ENCODE measurements at regions not wholly inside any gene's neighbourhood (a gene's known extent, or its start where the extent isn't known, plus 50 kb on each side); places are given as distances from the start of the nearest gene placed in this dataset.

DNA sequence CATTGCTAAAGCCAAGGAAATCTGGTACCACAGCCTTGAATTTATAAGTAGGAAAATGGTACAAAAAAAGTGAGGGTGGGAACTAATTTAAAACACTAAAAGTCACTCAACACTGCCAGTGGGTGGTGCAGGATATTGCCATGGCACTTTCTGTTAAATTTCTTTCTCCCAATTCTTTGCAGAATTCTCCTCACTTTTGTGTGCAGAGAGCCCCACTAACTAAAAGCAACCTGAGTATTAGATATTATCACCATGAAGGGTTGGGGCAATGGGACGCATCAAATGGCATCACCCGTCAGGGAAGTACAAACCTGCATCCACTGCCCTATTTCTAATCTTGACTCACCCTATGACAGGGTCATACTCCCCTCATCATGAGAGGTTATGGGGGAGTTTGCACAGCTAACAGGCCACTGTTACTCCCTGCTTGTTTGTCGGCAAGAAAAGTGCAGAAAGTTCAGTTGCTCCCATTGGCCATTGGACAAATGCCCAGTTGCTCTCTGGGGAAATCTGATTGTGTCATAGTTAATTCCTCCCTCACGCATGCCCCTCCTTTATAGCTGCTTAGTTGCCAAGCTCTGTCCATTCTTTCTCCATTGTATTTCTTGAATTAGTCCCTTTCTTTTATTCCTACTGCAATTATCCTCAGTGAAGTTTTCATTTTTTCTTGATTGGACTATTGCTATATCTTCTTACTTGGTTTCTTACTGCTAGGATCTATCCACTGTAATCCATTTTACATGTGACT, 93.8 kb upstream of the BLID start:
- DNase-seq (ENCODE audit: low read depth): peak; percentile 78
- no peak overlapping the region for H3K4me3 ChIP-seq (ENCODE audit: low read depth, low read length)
- TF ChIP-seq CTCF (IDR thresholded peaks at IDR 0.05; ENCODE audit: low read depth, low read length, missing control alignments): no peak
- in situ Hi-C loops (cut with HindIII; ENCODE audit: low sequenced_read_pairs): no loop called here

DNA sequence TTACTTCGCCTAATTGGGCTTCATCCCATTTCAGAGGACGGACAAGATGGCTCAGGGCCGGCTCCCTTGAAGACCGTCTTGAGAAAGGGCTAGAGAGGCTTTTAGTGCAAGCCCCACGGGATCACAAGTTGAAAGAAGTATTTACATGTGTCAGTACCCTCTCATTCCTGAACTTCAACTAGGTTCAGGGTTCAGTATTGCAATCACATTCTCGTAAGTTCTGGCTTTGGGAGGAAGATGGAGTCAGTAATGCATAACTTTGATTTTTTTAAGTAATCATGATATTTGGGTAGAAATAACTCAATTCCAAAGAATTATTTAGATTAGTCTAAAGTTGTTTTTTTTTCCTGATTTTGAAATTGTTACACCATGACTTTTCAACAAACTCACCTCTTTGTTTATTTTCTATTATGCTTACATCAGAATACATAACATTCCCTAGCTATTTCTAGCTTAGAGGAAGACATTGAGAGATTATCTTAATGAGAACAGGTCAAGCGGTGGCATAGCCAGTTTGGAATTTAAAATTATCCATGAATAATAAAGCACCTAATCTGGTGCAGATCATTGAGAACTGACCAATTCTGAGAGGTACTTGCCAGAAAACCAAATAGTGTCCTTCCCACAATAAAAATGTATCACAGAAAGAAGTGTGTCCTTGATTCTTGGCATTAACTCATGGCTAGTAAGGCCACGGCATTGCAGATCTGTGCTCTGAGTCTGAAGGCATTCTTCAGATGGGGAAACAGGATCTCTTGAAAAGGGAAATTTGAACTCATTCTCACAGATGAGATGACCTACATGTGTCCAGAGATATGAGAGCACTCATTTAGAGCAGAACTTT, 92.1 kb upstream of the BLID start:
- DNase-seq (ENCODE audit: low read depth): no peak
- H3K4me3 ChIP-seq (ENCODE audit: low read depth, low read length): peak overlapping the region; percentile 44
- in situ Hi-C loops (cut with HindIII; ENCODE audit: low sequenced_read_pairs): no loop called here
- TF ChIP-seq CTCF (IDR thresholded peaks at IDR 0.05; ENCODE audit: low read depth, low read length, missing control alignments): no peak

- H3K4me3 ChIP-seq (ENCODE audit: low read depth, low read length): peak overlapping the region; percentile 44
- TF ChIP-seq CTCF (IDR thresholded peaks at IDR 0.05; ENCODE audit: low read depth, low read length, missing control alignments): no peak
- in situ Hi-C loops (cut with HindIII; ENCODE audit: low sequenced_read_pairs): no loop called here
- DNase-seq (ENCODE audit: low read depth): peak; percentile 91
Observed at GRCh38 chr11:122207505-122207904, 91.5 kb upstream of the BLID start.

GRCh38 chr11:122205036-122205435, 89.0 kb upstream of the BLID start:
- DNase-seq (ENCODE audit: low read depth): no peak
- peak overlapping the region; percentile 44 for H3K4me3 ChIP-seq (ENCODE audit: low read depth, low read length)
- TF ChIP-seq CTCF (IDR thresholded peaks at IDR 0.05; ENCODE audit: low read depth, low read length, missing control alignments): no peak
- in situ Hi-C loops (cut with HindIII; ENCODE audit: low sequenced_read_pairs): no loop called here

DNA sequence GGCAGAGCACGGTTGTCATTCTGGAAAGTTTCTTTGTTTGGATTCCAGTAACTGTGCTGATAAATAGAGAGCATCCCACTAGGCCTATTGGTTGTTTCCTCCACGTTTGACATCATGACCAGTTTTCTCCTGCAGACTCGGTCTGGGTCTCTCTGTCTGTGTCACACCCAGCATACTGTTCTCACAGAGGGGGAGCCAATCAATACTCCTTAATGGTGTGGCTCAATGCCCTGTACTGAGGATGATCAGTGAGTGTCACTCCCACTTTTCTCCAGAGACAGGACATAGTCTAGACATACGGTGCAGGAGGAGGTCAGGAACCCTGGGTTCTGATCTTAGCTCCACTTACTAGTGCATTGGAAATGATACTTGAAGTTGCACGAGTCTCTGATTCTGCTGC, 88.2 kb upstream of the BLID start:
- no peak for DNase-seq (ENCODE audit: low read depth)
- no peak for TF ChIP-seq CTCF (IDR thresholded peaks at IDR 0.05; ENCODE audit: low read depth, low read length, missing control alignments)
- in situ Hi-C loops (cut with HindIII; ENCODE audit: low sequenced_read_pairs): no loop called here

GRCh38 chr11:122202951-122203456, 87.0 kb upstream of the BLID start:
- H3K4me3 ChIP-seq (ENCODE audit: low read depth, low read length): peak overlapping the region; percentile 46
- no peak for DNase-seq (ENCODE audit: low read depth)
- in situ Hi-C loops (cut with HindIII; ENCODE audit: low sequenced_read_pairs): no loop called here

More for the DNA sequence above, 88.2 kb upstream of the BLID start:
- H3K4me3 ChIP-seq (ENCODE audit: low read depth, low read length): no peak overlapping the region

More at GRCh38 chr11:122202951-122203456, 87.0 kb upstream of the BLID start:
- TF ChIP-seq CTCF (IDR thresholded peaks at IDR 0.05; ENCODE audit: low read depth, low read length, missing control alignments): peak; percentile 100

Data from astrocyte of the cerebellum (primary cell).